Pancreas (tissue), 10 donors: ENCODE measurements at regions not wholly inside any gene's neighbourhood (a gene's known extent, or its start where the extent isn't known, plus 50 kb on each side); places are given as distances from the start of the nearest gene placed in this dataset.

ENCODE experiments used
- ATAC-seq, 4 donors: fragments of 200-7000 bp; cut with Tn5 transposase; one replicate each; pipeline versions ENCODE4 v1.8.0 to v1.9.1; 2020; ENCODE audit warnings: mild to moderate bottlenecking in 4 of 4, moderate library complexity in 4 of 4
- DNase-seq, 6 donors: peaks; one replicate each; pipeline ENCODE4 v3.0.0-alpha.2; 2020
- FAIRE-seq: peaks from 2 replicates; lab custom pipeline; 2012; peaks lifted over from hg19 to GRCh38; lab: Jason Lieb, UNC
- H3K27ac ChIP-seq, 4 donors: fragments of 200-600 bp; sonication (generic); 1 replicate in 3 of 4; 2 replicates in 1 of 4; pipeline versions ENCODE4 v1.5.0 to v1.8.0; 2020
- H3K27me3 ChIP-seq, 4 donors: fragments of 200-600 bp; one replicate each; pipeline ENCODE4 v1.8.0; 2021
- H3K36me3 ChIP-seq, 3 donors: fragments of 200-600 bp; sonication (generic) in 1 of 3; one replicate each; pipeline versions ENCODE4 v1.5.0 to v1.8.0; 2020 to 2021
- H3K4me1 ChIP-seq, 3 donors: fragments of 200-600 bp; one replicate each; pipeline ENCODE4 v1.8.0; 2021
- H3K4me3 ChIP-seq, 4 donors: fragments of 200-600 bp; sonication (generic) in 2 of 4; one replicate each; pipeline versions ENCODE4 v1.5.0 to v1.8.0; 2020 to 2021
- H3K9me3 ChIP-seq, 4 donors: fragments of 200-600 bp; one replicate each; pipeline ENCODE4 v1.8.0; 2021
- CTCF ChIP-seq, 4 donors: fragments of 200-600 bp; sonication (generic) in 3 of 4; IDR thresholded peaks; one replicate each; pipeline versions ENCODE4 v1.5.0 to v1.8.0; 2021; ENCODE audit warnings: antibody characterized with exemption in 4 of 4
- WGBS, 2 donors: extraction: QIAGEN DNeasy Blood & Tissue Kit; methylation state at CpG; one replicate each; pipeline ENCODE4 v1.1.7; 2013; 5-methylcytosine and 5-hydroxymethylcytosine counted together
- intact Hi-C, 3 donors: fragments of 100-400 bp; cut with DNase I; formaldehyde crosslinking; loops; one replicate each; pipeline versions ENCODE4 v1.11.1 to v1.14.2; 2022
- donor health status: healthy with polysubstance abuse.
- donor health status: DM: no; HTN: no; CAD: no; lungs with moderate emphysema.
- donor health status: DM: no; HTN: no; CAD: no.
- donor health status: control.
- donor health status: control.
- donor health status: Bipolar disorder and iron deficiency.
- donor health status: DM: yes; HTN: yes; CAD: no.
- donor health status: DM: no; HTN: no; CAD: no.
- donor health status: DM: no; HTN: no; CAD: no.
- donor health status: DM: yes; HTN: yes; CAD: no.

- no peaks in the 10 kb centered on the region for H3K27me3 ChIP-seq
- ATAC-seq (no peak), FAIRE-seq (no peak), DNase-seq (no peak)
- no peaks in the 10 kb centered on the region for H3K9me3 ChIP-seq
- no peaks in the 10 kb centered on the region for H3K36me3 ChIP-seq
- TF ChIP-seq CTCF (IDR thresholded peaks at IDR 0.05) = no peak
- H3K4me3 ChIP-seq = no peak overlapping the region
- intact Hi-C loops = no loop called here
- H3K4me1 ChIP-seq = no peaks in the 10 kb centered on the region
- no peak overlapping the region for H3K27ac ChIP-seq
- 50 to 70% methylated on average over 1 of the region's 1 CpG for WGBS, 2 donors
Observed at GRCh38 chr20:52704553-52704952, 267.6 kb upstream of the TSHZ2 start.

GRCh38 chr20:52688345-52688744 lies 283.8 kb upstream of the TSHZ2 start:
- FAIRE-seq = no peak
- Histone ChIP-seq H3K9me3 (no peaks in the 10 kb centered on the region), H3K4me3 (no peak overlapping the region), H3K4me1 (no peaks in the 10 kb centered on the region), H3K27ac (no peak overlapping the region), H3K36me3 (no peaks in the 10 kb centered on the region), H3K27me3 (no peaks in the 10 kb centered on the region)
- DNase-seq = no peak
- no peak for ATAC-seq
- intact Hi-C loops = no loop called here
- 35 to 41% methylated on average over 2 of the region's 2 CpGs for WGBS, 2 donors
- no peak for TF ChIP-seq CTCF (IDR thresholded peaks at IDR 0.05)

GRCh38 chr20:52684905-52685304 lies 287.3 kb upstream of the TSHZ2 start:
- Histone ChIP-seq H3K27ac (no peak overlapping the region), H3K4me1 (no peaks in the 10 kb centered on the region), H3K9me3 (no peaks in the 10 kb centered on the region), H3K36me3 (no peaks in the 10 kb centered on the region), H3K27me3 (no peaks in the 10 kb centered on the region), H3K4me3 (no peak overlapping the region)
- ATAC-seq = no peak
- FAIRE-seq = no peak
- WGBS, 2 donors = 46 to 47% methylated on average over 5 of the region's 5 CpGs
- intact Hi-C loops = no loop called here
- no peak for DNase-seq
- TF ChIP-seq CTCF (IDR thresholded peaks at IDR 0.05) = no peak

- ATAC-seq (no peak), FAIRE-seq (no peak), DNase-seq (peak in 1 of 6 donors; percentile 34)
- intact Hi-C loops = no loop called here
- Histone ChIP-seq H3K36me3 (no peaks in the 10 kb centered on the region), H3K9me3 (no peaks in the 10 kb centered on the region), H3K27ac (no peak overlapping the region), H3K4me1 (no peaks in the 10 kb centered on the region), H3K27me3 (no peaks in the 10 kb centered on the region), H3K4me3 (no peak overlapping the region)
- WGBS, 2 donors = 69 to 70% methylated on average over 14 of the region's 14 CpGs
- TF ChIP-seq CTCF (IDR thresholded peaks at IDR 0.05) = no peak
Observed at GRCh38 chr20:52684176-52684575, 288.0 kb upstream of the TSHZ2 start.

GRCh38 chr20:52683761-52684160 lies 288.4 kb upstream of the TSHZ2 start:
- FAIRE-seq (no peak), ATAC-seq (no peak), DNase-seq (no peak)
- 65 to 81% methylated on average over 5 of the region's 5 CpGs for WGBS, 2 donors
- no peak for TF ChIP-seq CTCF (IDR thresholded peaks at IDR 0.05)
- Histone ChIP-seq H3K4me3 (no peak overlapping the region), H3K36me3 (no peaks in the 10 kb centered on the region), H3K4me1 (no peaks in the 10 kb centered on the region), H3K9me3 (no peaks in the 10 kb centered on the region), H3K27me3 (no peaks in the 10 kb centered on the region), H3K27ac (no peak overlapping the region)
- intact Hi-C loops = no loop called here
